ENCODE measurements at regions not wholly inside any gene's neighbourhood (a gene's known extent, or its start where the extent isn't known, plus 50 kb on each side); places are given as distances from the start of the nearest gene placed in this dataset.
"Not testable (repeated sequence)": the region's sequence is repeated elsewhere in the genome, so short reads cannot be mapped to it uniquely, and the experiment has no call there.

DNA sequence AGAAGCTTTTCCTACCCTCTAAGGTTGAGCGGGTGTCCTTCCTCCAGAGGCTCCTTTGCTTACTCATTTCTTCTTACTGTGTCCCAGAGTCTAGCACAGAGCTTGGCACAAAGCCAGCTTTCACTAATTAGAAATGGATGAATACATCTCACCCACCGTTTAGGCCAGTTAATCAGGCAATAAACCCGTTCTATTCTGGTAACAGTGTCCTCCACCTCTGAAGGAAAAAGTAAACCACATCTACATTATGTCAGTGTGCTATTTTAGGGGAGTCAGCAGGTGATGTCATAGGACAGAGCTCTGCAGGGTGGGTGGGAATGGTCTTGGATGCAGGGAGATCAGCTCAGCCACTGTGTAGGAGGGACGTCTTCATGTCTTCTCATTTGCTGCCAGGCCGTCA lies 109.2 kb downstream of the OSTF1 start:
- DNase-seq = no peak

DNA sequence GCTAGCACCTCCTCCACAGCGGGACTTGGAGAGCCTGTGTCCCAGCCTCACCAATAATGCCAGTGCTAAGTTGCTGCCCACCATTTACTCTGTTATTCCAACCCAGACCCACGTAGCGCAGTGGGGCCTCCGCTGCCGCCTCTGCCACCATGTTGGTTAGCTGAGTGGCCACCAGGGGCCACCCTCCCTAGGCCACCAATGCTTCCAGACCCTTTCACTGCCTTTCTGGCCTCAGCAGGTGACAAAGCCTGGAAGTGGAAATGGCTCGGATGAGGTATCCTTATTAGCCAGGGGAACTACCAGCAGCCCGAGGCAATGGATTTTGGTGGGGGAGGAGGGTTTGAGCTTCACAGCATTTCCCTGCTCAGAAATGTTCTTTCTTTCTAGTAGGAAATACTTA lies 110.1 kb downstream of the OSTF1 start:
- DNase-seq = no peak

DNA sequence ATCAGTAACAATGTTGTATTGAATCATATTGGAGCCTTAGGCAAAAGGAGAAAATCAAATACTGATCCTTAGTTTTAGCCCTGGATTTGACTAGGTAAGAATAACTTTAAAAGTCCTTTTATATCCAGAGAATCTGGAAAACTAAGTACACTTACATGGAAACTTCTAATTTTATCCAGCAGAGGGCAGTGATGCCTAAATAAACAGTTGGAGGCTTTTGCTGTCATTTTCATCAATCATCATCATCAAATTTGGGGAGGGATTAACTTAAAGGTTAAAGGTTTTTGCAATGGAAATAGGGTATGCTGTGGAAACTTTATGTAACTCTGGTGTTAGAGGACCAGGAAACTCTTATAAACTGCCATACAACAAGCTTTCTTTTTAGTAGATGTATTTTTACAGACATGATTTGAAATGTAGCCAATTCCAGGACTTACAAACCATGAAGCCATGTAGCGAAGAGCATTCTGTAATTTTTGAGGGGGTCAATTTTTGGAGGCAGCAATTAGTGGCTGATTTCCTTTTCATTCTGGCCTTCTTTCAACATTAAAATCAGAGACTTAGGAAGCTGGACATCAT lies 112.7 kb downstream of the OSTF1 start:
- peak; percentile 46 for DNase-seq

DNA sequence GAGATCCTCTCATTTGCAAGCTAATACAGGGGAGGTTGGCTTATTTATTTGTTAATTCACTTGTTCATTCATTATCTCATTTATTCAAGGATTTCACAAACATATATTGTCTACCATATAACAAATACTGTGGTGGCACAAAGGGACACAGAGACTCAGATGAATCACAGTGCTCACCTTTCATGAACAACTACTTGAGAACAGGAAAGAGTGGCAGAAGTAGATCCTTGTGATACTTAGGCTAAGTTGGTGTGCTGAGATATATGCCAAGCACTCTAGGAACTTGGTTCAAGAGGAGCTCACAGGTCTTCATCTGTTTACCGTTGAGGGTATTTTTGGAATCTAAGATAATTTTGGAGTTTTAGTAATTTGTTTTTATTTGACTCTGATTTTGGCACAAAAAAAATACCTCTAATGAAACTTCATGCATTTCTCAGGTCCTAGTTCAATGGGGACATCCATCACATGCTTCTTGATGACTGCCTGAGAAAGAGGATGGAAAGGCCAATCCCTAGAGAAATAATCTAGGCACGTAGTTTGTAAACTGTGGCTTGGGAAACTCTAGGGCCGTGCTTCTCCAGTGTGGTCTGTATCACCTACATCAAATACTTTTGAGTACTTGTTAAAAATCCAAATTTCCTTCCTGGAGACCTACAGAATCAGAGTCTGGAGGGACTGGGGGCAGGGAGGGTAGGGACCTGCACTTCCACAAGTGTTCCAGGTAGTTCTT lies 113.3 kb downstream of the OSTF1 start:
- DNase-seq = no peak

DNA sequence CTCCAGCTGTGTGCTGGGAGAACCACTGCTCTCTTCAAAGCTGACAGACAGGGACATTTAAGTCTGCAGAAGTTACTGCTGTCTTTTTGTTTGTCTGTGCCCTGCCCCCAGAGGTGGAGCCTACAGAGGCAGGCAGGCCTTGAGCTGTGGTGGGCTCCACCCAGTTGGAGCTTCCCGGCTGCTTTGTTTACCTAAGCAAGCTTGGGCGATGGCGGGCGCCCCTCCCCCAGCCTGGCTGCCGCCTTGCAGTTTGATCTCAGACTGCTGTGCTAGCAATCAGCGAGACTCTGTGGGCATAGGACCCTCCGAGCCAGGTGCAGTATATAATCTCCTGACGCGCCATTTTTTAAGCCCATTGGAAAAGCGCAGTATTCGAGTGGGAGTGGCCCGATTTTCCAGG lies 119.7 kb downstream of the OSTF1 start:
- not testable (repeated sequence) for DNase-seq

DNA sequence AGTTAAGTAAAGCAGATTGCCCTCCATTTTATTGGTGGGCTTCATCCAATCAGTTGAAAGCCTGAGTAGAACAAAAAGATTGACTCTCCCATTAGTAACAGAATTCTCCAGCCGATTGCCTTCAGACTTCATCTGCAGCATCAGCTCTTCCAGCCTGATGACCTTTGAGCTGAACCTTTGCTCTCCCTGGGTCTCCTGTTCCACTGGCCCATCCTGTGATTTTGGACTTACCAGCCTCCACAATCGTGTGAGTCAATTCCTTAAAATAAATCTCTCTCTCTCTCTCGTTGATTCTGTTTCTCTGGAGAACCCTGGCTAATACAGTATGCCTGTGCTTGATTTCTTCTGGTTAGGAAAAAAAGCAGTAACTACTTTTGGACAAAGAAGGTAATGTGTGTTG lies 121.9 kb downstream of the OSTF1 start:
- DNase-seq = no peak

DNA sequence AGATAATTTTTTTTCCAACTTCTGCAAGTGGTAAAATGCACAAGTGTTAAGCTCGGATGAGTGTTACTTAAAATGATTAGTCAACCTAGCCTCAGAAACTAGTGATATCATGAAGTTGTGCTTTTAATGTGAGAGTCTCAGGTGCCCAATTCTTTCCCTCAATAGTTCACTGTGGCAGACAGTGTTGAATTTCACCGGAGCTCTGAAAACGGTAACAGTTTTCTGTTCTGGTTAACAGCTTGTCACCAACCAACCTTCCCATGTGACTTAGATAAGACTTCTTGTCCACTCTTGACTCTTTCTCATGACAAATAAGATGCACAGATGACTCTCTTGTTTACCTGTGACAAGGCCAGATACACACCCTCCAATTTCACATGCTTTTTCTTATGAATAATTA lies 125.5 kb downstream of the OSTF1 start:
- no peak for DNase-seq

DNA sequence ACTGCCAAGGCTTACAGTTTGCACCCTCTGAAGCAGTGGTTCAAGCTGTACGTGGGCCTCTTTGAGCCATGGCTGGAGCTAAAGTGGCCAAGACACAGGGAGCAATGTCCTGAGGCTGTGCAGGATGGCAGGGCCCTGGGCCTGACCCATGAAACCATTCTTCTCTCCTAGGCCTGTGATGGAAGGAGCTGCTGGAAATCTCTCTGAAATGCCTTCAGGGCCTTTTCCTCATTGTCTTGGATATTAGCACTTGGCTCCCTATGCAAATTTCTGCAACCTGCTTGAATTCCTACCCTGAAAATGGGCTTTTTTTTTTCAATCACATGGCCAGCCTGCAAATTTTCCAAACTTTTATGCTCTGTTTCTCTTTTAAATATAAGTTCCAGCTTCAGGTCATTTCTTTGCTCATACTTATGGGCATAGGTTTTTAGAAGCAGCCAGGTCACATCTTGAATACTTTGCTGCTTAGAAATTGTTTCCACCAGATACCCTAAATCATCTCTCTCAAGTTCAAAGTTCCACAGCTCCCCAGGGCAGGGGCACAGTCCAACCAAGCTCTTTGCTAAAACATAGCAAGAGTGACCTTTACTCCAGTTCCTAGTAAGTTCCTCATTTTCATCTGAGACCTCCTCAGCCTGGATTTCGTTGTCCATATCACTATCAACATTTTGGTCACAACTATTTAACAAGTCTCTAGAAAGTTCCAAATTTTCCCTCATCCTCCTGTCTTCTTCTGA lies 138.3 kb downstream of the OSTF1 start:
- no peak for DNase-seq

DNA sequence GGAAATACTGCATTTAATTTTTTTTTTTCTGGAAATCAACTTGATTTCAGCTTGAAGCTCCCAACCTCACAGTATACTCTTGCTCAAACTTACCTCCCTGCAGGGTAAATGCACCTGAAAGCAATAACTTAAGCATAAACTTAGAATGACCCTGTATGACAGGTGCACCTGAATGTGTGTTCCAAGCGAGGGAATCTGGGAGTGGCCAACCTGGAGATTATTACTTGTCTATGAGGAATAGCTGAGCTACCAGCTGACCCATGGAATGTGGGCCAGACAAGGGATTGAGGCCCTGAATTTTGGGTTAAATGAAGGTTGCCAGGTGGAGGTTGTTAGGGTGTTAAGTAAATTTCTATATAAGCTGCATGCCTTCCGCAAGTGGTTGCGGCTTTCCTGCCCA lies 140.6 kb downstream of the OSTF1 start:
- no peak for DNase-seq

DNA sequence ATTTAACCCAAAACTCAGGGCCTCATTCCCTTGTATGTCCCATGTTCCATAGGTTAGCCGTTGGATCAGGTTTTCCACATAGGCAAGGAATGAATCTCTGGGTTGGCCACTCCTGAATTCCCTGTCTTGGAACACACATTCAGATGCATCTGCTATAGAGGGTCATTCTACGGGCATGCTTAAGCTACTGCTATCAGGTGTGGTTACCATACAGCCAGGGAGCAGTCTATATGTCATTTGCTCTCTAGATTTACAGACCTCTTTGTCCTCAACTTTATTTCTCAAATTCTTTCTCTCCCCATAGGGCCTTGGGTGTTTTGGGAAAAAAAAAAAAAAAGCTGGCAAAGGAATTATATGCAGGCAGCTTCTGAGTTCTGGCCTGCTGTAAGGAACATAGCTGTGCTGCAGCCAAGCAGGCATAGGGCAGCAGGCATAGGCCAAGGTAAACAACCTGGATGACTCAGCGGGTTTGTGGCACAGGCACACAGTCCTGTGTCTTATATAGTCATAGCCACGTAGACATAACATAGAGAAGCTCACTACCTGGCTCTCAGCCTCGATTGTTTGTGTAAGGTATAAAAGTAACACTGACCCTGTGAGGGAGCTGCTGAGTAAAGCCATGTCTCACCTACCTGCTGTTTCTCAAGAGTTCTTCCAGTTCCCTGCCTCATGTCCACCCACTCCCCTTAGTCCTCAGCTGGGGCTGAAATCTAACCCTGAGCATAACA lies 141.5 kb downstream of the OSTF1 start:
- no peak for DNase-seq

DNA sequence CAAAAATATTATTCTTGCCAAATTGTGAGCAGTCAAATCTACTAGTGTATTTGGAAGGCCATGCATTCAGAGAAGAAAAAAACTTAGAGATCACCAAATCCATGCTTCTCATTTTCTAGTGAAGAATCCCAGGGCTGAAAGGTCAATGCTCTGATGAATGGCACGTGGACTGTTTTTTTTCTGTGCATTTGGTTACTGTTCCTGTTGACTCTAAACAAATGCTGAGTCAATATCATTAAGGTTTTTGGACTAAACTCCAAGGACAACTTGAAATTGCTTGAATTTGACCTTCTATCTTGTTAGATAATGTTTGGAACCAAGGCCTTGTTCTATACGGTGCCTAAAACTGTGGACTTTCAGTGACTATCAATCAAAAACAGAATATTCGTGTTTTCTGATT lies 142.2 kb downstream of the OSTF1 start:
- DNase-seq = no peak

DNA sequence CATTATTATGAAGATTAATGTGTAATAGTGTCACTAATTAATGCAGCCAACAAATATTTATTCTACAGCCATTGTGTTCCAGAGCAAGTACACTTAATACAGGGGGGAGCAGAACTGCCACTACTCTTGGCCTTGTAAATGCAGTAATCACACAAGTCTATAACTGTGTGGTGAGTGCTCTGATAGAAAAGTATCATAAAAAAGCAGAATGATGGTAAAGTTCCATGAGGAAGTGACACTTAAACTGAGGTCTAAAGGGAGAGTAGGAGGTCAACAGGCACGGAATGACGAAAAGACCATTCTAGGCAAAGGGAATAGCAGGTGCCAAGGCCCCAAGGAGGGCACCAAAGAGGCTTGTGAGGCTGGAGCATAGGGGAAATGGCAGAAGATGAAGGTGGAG lies 142.9 kb downstream of the OSTF1 start:
- DNase-seq = no peak

DNA sequence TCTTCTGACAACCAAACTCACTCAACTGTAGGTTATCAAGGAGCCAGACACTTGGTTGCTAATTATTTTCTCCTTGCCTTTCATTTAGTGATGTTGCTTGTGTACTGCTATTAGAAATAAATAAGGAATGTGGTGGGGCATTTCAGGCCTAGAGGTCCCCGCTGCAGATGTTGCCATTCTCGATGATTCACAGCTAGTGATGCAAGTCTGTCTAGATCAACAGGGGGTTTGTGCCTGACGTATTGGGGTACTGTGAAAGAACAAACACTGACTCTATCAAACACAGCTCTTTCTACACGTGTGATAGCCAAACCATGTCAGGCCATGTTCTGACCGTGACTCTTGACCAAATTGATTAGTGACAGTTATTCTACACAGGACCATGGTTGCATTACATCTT lies 144.7 kb downstream of the OSTF1 start:
- DNase-seq = no peak

DNA sequence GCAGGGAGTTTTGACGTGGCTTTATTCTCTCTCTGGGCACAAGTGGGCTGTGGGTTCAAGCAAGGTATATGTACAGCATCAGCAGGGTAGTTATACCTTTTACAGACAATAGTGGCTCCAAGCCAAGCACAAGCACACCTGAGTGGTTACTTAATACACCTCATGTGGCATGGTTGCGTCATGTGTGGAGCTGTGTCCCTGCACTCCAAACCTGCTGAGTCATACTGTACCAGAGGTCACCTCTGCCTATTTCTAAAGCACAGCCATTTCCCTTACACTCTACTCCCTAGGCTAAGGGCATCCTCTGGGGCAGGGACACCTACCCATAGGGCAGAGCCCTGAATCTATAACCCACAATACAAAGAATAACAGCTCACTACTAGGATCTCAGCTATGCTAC lies 147.3 kb downstream of the OSTF1 start:
- no peak for DNase-seq

DNA sequence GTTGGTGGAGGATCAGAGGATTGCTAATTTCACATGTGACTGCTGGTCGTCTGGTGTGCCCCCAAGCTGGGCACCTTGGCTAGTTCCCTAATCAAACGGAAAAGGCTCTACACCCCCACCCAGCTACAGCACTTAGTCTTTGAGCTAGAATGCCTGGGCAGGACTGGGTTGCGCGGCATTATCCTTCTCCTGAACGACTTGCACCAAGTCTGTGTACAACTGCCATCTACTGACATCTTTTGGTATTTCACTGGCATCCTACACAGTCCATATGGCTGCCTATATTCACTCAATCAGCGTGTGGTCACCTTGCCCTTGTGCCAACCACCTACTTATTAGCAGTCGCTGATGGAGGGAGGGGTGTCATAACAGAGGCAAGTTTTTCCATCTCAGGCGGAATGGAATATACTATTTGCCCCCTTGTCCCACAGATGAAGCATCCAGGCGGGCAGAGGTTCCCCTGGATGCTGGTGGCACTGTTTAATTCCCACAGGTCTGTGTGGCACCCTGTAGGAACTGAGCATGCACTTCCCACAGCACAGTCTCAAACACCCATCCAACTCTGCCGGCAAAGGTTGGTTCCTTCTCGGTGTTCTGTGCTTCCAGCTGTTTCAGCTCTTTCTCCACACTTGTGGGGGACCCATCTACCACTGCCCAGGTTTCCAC lies 150.1 kb downstream of the OSTF1 start:
- no peak for DNase-seq

DNA sequence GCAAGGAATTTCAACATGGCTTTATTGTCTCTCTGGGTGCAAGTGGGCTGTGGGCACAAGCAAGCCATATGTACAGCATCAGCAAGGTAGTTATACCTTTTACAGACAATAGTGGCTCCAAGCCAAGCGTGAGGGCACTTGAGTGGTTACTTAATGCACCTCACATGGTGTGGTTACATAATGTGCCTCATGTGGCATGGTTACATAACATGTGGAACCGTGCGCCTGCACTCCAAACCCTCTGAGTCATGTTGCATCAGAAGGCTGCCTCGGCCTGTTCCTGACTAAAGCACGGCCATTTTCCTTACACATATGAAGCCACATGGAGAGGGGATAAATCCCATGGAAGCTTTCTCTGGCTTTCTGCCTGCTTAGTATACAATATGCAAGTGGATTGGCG lies 150.9 kb downstream of the OSTF1 start:
- DNase-seq = no peak

DNA sequence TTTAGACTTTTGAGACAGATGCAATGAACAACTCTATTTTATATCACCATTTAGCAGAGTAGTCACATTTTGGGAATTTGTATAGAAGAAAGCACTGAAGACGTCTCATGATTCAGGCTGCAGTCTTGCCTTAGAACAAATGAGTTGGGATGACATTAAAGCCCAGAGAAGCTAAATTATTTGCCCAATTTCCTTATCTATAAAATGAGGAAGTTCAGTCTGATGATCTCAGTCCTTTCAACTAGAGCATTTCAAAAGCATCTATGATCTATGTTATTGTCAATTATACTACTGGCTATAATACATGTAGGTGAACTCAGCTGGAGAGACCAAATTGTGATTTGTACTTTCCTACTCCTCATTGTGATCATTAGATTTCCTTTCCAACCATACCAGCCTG lies 154.1 kb downstream of the OSTF1 start:
- DNase-seq = no peak

DNA sequence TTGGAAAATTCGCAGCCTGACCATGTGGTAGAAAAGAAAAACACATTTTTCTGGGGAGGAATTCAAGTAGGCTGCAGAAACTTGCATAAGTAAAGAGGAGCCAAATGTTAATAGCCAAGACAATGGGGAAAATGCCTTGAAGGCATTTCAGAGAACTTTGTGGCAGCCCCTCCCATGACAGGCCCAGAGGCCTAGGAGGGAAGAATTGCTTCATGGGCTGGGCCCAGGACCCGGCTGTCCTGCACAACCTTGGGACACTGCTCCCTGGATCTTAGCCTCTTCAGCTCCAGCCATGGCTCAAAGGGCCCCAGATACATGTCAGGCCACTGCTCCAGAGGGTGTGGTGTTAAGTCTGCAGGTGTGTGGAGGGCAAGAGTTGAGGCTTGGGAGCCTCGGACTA lies 158.6 kb downstream of the OSTF1 start:
- DNase-seq = no peak

DNA sequence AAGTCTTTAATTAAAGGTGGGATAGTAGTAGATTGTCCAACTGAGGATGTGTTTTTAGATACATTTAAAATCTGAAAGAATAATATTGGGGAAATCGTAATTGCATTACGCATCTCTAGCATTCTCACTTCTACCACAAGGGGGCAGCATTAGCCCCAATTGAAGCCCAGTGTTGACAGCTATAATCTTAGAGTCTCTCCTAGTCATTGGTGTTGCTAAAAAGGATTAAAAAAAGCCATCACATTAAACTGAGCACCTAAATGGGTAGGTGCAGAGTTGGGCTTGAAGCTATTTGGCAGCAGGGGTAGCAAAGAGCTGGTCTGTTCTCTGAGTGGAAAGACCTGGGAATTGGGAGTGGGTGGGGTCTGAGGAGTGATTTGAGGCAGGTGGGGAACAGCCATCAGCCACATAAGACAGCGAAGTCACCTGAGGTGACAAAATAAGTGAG lies 177.2 kb downstream of the OSTF1 start:
- DNase-seq = peak; percentile 0

DNA sequence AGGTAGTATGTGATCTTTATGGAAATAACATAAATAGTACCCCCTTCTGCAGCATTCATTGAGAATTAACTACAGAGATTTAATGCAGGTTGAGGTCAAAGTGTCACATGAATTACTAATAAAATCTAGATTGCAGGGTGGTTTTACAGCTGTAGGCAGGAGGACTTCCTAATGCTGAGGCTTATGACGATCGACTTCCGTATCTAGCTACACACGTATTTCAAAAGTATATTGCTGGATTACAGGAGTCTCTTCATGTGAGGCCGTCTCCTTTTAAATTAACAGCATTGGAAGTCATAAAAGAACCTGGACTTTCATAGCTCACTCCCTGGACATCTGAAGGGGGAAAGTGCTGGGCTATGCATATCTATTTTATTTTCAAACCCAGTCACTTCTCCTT lies 180.9 kb downstream of the OSTF1 start:
- no peak for DNase-seq

DNA sequence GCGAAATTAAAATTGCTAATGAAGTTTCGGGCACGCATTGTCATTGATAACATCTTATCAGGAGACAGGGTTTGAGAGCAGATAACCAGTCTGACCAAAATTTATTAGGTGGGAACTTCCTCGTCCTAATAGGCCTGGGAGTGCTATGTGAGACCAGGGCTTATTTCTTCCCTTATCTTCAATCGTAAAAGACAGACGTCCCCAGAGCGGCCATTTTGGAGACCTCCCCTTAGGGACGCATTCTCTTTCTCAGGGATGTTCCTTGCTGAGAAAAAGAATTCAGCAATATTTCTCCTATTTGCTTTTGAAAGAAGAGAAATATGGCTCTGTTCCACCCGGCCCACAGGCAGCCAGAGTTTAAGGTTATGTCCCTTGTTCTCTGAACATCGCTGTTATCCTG lies 184.7 kb downstream of the OSTF1 start:
- not testable (repeated sequence) for DNase-seq

DNA sequence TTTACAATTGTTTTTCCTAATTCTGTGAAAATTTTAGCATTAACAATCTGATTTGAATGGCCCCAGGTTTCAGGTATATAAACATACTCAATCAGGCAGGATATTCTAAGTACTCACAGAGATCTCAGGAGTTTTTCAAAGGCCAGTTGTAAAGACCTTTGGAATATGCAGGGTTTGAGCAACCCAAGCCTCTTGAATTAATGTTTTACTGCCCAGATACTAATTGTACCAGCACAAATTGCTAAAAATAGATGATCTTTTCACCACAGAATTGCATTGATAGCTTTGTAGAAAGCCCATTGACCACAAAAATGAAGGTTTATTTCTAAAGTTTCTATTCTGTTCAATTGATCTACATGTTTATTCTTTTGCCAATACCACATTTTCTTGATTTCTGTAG lies 186.5 kb downstream of the OSTF1 start:
- DNase-seq = no peak

DNA sequence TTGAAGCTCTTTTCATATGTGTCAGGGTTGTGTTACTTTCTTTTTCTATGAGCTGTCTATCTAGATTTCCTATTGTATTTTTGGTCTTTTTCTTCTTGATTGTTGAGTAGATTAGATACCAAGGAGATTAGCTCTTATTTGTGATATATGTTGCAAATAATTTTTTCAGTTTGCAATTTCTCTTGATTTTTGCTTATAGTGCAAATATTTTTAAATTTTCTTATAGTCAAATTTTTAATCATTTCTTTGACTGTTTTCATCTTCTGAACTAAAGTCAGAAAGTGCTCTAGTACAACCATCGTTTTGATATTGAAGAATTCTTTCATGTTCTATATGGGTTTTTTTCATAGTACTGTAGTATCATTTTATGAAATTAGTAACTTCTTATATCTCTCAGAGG lies 193.7 kb downstream of the OSTF1 start:
- DNase-seq = no peak
